Lower leg skin (tissue), 4 donors: ENCODE measurements at regions not wholly inside any gene's neighbourhood (a gene's known extent, or its start where the extent isn't known, plus 50 kb on each side); places are given as distances from the start of the nearest gene placed in this dataset.

Experiments used
- DNase-seq, 2 donors: peaks; one replicate each; pipeline ENCODE4 v3.0.0-alpha.2; 2019; ENCODE audit warnings: low spot score in 2 of 2
- H3K4me3 ChIP-seq: fragments of 200-600 bp; sonication (generic); 2 replicates; pipeline ENCODE4 v1.5.1; 2017; ENCODE audit warnings: mild to moderate bottlenecking, low read depth; ENCODE audit not compliant: poor library complexity, severe bottlenecking
- CTCF ChIP-seq, 3 donors: fragments of 450-650 bp; IDR thresholded peaks; one replicate each; pipeline ENCODE4 v1.5.1; 2016; ENCODE audit warnings: antibody characterized with exemption in 3 of 3, mild to moderate bottlenecking in 3 of 3, moderate library complexity in 2 of 3
- POLR2A ChIP-seq, 2 donors: fragments of 450-650 bp; IDR thresholded peaks; one replicate each; pipeline ENCODE4 v1.6.1; 2016 to 2017; ENCODE audit warnings: antibody characterized with exemption in 2 of 2, mild to moderate bottlenecking in 1 of 2, moderate library complexity in 1 of 2
- WGBS, 2 donors: methylation state at CpG; one replicate each; pipeline ENCODE4 v1.1.5; 2018; 5-methylcytosine and 5-hydroxymethylcytosine counted together
- intact Hi-C: fragments of 100-400 bp; cut with DNase I; formaldehyde crosslinking; loops from one replicate; pipeline ENCODE4 v1.15.0; 2023; ENCODE audit warnings: low total_unique reads

DNA sequence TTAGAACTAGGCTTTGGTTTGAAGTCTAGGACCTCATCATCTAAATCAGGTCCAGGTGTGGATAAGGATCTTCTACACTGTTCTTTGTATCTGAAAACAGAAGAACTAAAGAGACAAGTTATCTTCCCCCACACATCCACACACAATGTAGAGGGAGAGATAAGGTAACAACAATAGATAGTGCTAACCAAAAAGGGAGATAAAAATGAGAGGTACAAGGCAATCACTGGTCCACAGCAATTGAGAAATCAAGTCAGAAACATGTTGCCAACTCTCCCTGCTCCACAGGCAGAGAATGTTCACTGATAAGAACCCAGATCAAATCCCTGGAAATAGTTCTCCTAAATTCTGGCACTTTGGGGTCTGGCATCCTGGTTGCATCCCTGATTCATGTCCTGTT lies 75.8 kb upstream of the LHX8 start:
- intact Hi-C loops = no loop called here
- DNase-seq = no peak
- H3K4me3 ChIP-seq = no peak overlapping the region
- TF ChIP-seq POLR2A (IDR thresholded peaks at IDR 0.05) = no peak
- TF ChIP-seq CTCF (IDR thresholded peaks at IDR 0.05) = no peak

DNA sequence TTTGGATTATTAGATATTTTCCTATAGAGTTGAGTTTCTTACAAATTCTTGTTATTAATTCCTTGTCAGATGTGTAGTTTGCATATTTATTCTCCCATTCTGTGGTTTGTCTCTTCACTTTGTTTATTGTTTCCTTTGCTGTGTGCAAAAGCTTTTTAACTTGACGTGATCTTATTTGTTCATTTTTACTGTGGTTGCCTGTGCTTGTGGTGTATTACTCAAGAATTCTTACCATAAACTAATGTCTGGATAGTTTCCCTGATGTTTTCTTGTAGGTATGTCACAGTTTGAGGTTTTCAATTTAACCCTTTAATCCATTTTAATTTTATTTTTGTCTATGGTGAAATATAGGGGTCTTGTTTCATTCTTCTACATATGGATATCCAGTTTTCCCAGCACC lies 72.1 kb upstream of the LHX8 start:
- TF ChIP-seq CTCF (IDR thresholded peaks at IDR 0.05) (no peak), POLR2A (IDR thresholded peaks at IDR 0.05) (no peak)
- intact Hi-C loops = no loop called here
- 86 to 95% methylated on average over 1 of the region's 1 CpG for whole genome bisulfite sequencing, 2 donors
- no peak for DNase-seq
- H3K4me3 ChIP-seq = no peak overlapping the region

GRCh38 chr1:75067975-75068374 lies 66.2 kb upstream of the LHX8 start:
- intact Hi-C loops = no loop called here
- no peak for TF ChIP-seq CTCF (IDR thresholded peaks at IDR 0.05)
- no peak for TF ChIP-seq POLR2A (IDR thresholded peaks at IDR 0.05)
- H3K4me3 ChIP-seq = no peak overlapping the region
- DNase-seq = no peak
- 67 to 71% methylated on average over 1 of the region's 1 CpG for WGBS, 2 donors

DNA sequence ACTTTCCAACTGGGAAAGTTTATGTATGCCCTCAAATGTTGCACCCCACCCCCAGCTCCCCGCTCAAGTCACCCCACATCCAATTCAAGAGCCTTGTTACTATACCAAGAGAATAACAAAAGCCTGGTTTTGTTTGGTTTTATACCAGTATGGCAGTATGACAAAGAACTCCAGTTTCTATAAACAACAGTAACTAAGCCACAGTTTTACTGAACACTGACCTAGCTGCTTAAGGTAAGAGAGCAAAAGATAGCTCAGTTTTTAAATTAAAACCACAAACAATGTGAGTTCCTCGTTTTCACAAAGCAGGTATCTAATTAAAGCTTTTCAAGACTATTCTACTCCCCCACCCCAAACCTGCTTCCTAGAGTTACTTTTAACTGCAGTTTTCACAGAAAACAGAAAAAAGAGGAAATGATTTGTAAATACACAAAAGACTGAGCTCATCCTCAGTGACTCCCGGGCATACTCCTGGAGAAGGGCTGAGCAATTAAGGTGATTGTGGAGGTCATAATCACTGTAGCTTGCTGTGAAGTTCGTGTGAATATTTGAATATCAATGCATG lies 59.3 kb upstream of the LHX8 start:
- intact Hi-C loops = no loop called here
- no peak for DNase-seq
- no peak overlapping the region for H3K4me3 ChIP-seq
- no peak for TF ChIP-seq POLR2A (IDR thresholded peaks at IDR 0.05)
- no peak for TF ChIP-seq CTCF (IDR thresholded peaks at IDR 0.05)
- WGBS, 2 donors = 15 to 21% methylated on average over 4 of the region's 4 CpGs

- intact Hi-C loops = no loop called here
- DNase-seq = no peak
- WGBS, 2 donors = 27 to 36% methylated on average over 4 of the region's 4 CpGs
- TF ChIP-seq POLR2A (IDR thresholded peaks at IDR 0.05) (no peak), CTCF (IDR thresholded peaks at IDR 0.05) (no peak)
- H3K4me3 ChIP-seq = no peak overlapping the region
Observed at GRCh38 chr1:75079538-75080290, 54.5 kb upstream of the LHX8 start.

GRCh38 chr1:75083223-75083622 lies 51.0 kb upstream of the LHX8 start:
- DNase-seq = no peak
- intact Hi-C loops = no loop called here
- TF ChIP-seq POLR2A (IDR thresholded peaks at IDR 0.05) (no peak), CTCF (IDR thresholded peaks at IDR 0.05) (no peak)
- 20 to 21% methylated on average over 1 of the region's 1 CpG for WGBS, 2 donors
- H3K4me3 ChIP-seq = no peak overlapping the region
